Right ventricle myocardium superior (tissue), 1 donor: ENCODE measurements at regions not wholly inside any gene's neighbourhood (a gene's known extent, or its start where the extent isn't known, plus 50 kb on each side); places are given as distances from the start of the nearest gene placed in this dataset.

Experiments
- ATAC-seq: fragments of 200-7000 bp; cut with Tn5 transposase; one replicate; pipeline ENCODE4 v1.9.1; 2020; ENCODE audit warnings: mild to moderate bottlenecking; ENCODE audit not compliant: poor library complexity
- DNase-seq: peaks from one replicate; pipeline ENCODE4 v3.0.0-alpha.2; 2020
- intact Hi-C: fragments of 100-400 bp; cut with DNase I; formaldehyde crosslinking; loops from one replicate; pipeline ENCODE4 v1.11.2; 2022
- donor health status: DM: no; HTN: yes; CAD: no; lungs with severe emphysema.

DNA sequence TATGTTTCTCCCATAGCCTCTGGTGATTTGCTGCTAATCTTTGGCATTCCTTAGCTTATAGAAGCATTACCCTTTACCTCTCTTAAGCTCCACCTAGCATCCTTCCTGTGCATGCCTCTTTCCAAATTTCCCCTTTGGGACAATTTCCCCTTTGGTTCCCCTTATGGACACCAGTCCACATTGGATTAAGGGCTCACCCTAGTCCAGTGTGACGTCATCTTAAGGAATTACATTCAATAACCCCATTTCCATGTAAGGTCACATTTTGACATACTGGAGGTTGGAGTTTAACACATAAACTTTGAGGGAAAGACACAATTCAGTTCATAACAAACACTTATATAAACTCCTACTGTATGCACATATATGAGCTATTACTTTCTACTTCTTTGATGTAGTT lies 916.6 kb downstream of the SLC4A3 start:
- DNase-seq (no peak), ATAC-seq (no peak)

DNA sequence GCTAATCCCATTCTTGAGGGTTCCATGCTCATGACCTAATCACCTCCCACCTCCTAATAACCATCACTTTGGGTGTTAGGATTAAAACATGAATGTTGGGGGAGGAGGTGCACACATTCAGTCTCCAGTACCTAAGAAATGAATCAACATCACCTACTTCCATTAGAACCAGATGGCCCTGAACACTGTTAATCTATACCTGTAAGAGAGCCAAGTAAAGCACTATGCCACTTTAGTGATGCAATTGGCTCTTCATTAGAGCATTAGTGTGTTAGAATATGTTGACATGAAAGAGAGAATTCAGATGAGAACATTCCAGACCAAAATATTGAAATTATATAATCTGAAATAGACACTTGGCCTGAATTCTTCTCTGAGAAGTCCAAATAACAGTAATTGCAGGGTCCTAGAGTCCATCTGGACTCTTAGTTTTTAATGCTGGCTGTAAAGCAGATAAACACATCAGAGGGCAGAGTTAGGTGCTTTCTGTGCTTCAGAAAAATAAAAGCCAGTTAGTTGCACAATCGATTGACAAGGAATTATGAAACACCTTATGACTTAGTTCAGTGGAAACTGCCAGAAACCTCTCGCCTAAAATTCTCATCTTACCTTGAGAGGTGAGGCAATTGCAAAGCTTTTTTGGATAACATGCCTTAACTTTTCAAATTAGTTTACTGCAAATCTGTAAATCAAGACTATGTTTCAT lies 923.7 kb downstream of the SLC4A3 start:
- ATAC-seq (no peak), DNase-seq (no peak)
- intact Hi-C loops, result no loop called here

More for the DNA sequence above, 916.6 kb downstream of the SLC4A3 start:
- intact Hi-C loops, result no loop called here

DNA sequence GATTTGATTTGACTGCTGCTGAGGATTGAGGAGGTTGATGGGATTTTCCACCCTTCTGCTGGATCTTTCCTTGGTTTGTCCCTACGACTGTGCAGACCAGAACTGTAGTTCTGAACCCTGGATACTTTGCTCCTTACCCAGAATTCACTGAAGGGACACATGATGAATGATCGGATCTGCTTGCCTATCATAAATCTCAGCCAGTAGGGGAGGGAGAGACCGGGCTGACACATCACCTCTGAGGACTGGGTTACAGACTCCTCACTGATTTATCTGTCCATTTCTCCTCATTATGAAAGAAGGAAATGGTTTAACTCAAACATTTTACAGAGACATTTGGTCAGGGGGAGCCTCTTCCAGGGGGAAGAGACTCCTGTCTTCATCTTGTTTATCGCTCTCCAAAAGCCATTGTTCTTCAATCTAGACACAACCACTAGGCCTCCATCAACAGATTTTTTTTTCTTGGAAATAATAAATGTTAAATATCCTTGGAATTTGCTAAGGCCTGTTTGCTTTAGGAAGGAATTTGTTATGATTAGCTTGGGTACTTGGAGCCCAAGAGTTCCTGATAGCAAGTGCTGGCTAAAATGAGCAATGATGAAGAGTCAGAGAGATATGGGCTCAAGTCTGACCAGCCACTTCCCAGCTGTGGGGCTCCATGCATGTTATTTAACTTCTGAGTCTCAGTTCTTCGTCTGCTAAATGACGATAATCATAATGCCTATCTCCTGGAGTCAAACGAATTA lies 925.5 kb downstream of the SLC4A3 start:
- intact Hi-C loops, result no loop called here
- ATAC-seq, result no peak

DNA sequence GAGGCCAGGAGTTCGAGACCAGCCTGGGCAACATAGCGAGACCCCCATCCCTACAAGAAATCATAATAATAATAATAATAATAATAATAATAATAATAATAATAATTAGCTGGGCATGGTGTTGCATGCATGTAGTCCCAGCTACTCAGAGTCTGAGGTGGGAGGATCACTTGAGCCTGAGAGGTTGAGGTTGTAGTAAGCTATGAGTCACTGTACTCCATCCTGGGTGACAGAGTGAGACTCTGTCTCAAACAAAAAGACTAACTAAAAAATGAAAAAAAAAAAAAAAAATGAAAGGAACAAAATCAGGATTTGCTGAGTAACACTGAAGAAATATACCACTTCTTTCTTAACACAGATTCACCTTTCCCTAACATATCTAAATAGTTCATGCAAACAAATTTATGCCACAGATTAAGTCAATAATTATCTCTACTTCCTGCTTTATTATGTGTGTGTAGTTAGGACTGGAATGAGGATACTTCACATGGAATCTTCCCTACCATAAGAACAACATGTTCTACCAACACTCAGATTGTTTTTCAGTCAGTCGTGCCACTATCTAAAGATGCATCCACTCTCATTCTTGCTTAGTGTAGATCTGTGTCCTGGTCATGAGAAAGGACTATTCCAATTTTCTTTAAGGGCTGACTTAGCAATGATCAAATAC lies 928.7 kb downstream of the SLC4A3 start:
- no peak for ATAC-seq
- intact Hi-C loops, result no loop called here
- DNase-seq, result no peak

More for the DNA sequence above, 925.5 kb downstream of the SLC4A3 start:
- no peak for DNase-seq

DNA sequence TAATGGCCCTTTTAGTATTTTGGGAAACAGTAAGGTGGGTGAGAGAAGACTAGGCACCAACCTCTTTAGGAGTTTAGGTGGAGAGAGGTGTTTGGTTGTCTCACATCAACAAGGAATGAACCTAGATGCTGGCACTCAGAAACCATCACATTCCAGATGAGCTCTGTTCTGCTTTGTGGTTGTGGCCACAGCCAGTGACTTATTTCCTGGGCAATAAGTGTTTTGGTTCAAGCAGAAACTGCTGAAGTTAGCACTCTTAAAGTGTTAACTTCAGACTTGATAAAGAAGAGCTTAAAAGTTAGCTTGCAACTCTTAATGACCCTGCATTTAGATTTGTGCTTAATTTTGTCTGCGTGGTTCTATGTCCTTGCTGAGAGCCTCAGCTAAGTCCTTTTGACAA lies 929.2 kb downstream of the SLC4A3 start:
- DNase-seq, result no peak
- ATAC-seq, result no peak
- intact Hi-C loops, result no loop called here

DNA sequence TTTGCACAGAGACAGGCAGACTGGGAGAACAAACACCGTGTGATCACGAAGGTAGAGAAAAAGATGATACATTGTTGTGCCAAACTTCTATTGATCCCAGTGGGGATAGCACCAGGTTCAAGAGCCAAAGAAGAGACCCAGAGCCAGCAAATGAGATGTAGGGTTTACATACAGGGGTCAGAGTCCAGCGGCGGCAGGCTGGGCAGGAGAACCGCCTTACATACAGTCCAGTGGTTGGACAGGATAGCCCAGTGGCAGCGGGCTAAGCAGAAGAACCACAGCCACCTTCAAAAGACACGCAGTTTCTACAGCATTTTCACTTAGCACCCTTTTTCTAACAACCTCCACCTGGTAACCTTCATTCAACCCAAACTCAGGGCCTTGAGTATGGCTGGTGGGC lies 932.8 kb downstream of the SLC4A3 start:
- no peak for ATAC-seq
- DNase-seq, result no peak
- intact Hi-C loops, result no loop called here

DNA sequence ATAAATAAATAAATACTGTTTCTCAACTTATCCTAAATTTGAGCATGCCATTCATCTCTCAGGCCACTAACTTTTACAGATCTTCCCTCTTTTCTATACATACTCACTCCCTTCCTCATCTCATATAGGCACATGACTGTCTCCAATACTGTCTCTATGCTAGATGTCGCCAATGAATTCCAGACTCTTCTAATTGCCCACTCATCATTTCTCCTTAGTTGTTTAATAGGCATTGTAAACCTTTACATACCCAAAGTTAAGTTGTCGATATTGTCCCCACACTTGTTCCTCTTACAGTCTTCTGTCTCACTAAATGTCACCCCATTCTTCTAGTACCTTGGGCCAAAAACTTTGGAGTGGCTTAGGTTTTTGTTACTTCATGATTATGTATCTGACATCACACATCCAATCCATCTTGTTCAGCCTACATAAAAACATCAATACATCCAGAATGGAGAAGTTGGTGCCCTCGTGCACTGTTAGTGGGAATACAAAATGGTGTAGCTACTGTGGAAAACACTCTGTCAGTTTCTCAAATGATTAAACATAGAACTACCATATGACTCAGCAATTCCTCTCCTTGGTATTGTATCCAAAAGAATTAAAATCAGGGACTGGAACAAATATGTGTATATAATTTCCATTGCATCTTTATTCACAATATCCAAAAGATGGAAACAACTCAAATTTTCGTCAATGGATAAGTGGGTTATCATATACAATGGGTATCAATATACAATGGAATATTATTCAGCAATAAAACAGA lies 935.1 kb downstream of the SLC4A3 start:
- no peak for DNase-seq
- no peak for ATAC-seq
- intact Hi-C loops, result no loop called here

DNA sequence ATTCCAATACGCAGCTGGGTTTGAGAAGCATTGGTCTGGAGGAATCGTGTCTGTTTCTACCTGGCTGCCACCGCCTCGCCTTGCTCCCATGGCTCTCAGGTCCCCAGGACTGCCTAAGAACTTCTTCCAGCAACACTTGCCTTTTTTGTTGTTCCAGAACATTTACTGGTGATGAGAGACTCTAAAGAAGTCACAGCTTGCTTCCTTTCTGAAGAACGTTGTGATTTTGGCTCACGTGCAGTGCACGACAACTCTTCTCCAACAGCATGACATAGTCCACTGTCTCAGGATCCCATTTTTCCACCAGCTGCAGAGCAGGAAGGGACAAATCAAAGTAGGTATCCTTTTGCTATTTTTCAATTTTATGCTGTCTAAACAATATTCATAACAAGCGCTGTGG lies 940.9 kb downstream of the SLC4A3 start:
- intact Hi-C loops, result no loop called here
- no peak for ATAC-seq

DNA sequence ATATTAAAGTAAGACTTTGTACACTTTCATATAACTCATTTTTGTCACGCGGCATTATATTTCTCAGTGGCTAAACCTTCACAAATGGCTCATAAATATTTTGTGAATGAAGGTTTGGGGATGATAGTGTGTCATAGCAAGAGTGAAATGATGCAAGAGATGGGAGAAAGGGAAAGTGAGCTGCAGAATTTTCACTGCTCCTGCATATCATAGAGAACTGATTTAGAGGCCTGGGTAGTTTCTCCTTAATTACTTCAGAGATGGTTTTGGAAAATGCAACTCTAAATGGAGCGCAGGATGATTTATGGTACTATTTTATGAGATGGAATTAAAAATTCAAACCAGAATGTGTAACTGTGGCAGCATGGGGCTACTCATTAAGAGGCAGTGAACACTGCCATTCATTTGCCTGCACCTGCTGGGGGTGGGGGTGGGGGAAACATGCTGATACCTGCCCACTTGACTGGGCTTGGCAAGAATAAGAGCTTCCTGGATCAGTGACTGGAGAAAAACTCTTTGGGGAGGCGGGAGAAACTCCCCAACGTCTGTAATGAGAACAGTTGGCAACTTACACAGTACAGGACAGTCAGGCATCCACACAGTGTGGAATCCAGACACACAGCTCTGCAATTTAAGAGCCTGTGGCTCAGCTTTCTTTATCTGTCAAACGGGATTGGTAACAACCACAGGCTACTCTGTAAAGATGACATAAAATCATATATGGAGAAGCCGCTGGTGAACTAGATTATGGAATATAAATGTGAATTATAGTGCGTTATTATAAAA lies 941.9 kb downstream of the SLC4A3 start:
- ATAC-seq, result no peak

More for the DNA sequence above, 940.9 kb downstream of the SLC4A3 start:
- no peak for DNase-seq

DNA sequence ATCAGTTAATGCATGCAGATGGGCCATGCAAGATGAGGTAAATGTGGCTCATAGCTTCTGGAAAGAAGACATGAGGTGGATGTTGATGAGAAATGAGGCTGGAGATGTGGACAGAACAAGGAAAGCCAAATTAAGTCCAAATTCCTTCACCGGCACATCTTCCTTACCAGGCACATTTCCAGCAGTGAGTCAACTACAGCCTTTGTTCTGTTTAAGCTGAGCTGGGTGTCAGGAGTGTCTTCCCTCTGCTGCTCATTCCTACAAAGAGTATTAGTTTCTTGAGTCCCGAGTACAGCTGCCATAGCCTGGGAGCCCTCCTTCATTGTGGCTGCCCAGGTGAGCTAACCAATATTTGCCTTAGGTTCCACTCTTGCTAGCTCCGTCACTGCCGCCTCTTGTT lies 945.0 kb downstream of the SLC4A3 start:
- intact Hi-C loops, result no loop called here
- DNase-seq (no peak), ATAC-seq (no peak)

More for the DNA sequence above, 941.9 kb downstream of the SLC4A3 start:
- intact Hi-C loops, result no loop called here
- no peak for DNase-seq

DNA sequence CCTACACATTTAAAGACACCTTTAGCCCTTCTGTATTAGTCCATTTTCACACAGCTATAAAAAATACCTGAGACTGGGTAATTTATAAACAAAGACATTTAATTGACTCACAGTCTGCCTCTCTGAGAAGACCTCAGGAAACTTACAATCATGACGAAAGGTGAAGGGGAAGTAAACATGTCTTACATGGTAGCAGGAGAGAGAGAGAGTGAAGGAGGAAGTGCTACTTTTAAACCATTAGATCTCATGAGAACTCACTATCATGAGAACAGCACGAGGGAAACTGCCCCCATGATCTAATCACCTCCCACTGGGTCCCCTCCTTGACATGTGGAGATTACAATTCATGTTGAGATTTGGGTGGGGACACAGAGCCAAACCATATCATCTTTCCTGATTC lies 946.6 kb downstream of the SLC4A3 start:
- ATAC-seq, result no peak
- intact Hi-C loops, result no loop called here

DNA sequence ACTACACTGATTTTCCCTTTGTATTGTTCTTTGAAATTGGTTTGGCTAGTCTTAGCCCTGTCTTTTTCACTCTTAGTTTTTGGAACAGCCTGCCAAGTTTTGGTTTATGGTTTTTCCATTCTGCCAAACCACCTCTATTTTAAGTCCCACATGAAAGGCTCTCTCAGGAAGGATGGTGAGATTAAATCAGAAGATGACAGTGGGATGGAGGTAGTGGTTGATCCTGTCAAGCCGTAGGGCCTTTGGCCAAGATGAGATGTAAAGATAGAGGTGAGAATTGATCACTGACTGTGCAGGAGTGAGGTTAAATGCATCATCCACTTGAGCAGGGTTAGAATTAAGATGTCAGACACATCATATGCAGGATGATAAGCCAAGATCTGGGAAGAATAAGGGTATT lies 948.5 kb downstream of the SLC4A3 start:
- ATAC-seq, result no peak

More for the DNA sequence above, 946.6 kb downstream of the SLC4A3 start:
- no peak for DNase-seq

DNA sequence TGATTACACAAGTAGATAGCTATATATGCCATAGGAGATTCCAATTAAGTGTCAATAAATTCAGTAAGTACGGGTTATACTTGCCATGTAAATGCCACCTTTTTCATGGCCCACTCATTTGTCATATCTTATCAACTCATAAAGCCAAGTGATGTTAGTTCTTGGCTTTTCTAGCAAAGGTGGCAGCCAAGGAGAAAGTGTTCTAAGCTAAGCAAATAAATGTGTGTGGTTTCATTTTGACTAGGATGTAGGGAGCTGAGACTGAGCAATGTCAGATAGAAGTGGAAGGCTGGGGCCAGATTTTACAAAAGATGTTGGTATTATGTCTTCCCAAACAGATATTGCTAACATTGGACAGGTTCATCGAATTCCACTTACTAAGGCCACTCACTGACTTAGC lies 952.0 kb downstream of the SLC4A3 start:
- intact Hi-C loops, result no loop called here
- no peak for ATAC-seq
- no peak for DNase-seq

More for the DNA sequence above, 948.5 kb downstream of the SLC4A3 start:
- DNase-seq, result no peak
- intact Hi-C loops, result no loop called here

DNA sequence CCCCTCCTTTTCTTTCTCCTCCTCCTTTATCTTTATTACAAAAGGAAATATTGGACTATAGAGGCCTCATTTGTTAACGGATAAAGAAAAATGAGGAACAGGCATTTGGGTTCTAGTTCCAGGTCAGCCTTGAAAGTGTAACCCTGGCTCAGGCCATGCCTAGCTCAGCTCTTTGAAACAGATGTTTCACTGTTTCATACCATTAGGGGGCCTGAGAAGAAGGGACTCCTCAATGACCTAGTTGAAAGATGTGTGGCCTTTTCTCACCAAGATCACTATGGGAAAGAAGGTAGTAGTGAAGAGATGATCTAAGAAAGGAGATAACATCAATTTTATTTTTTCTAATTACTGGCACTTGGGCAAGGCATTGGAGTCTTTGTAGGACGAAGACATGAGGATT lies 952.7 kb downstream of the SLC4A3 start:
- intact Hi-C loops, result no loop called here
- no peak for ATAC-seq
- no peak for DNase-seq

DNA sequence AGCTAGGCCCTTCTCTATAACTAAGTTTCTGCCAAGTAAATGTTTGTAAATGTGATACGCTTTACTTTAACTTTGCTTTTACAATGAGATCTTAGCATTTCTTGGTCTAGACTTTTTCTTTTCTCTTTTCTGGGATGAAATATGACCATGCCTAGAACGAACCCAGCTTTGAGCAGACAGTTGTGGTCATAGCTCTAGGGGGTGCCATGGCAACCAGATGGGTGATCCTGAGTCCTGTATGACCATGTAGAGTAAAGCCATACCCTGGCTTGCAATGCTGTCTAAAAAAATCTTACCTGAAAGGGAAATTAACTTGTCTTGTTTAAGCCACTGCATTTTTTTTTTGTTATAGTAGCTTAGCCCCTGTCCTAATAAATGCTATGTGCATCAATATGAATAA lies 956.3 kb downstream of the SLC4A3 start:
- intact Hi-C loops, result no loop called here
- ATAC-seq (no peak), DNase-seq (no peak)

DNA sequence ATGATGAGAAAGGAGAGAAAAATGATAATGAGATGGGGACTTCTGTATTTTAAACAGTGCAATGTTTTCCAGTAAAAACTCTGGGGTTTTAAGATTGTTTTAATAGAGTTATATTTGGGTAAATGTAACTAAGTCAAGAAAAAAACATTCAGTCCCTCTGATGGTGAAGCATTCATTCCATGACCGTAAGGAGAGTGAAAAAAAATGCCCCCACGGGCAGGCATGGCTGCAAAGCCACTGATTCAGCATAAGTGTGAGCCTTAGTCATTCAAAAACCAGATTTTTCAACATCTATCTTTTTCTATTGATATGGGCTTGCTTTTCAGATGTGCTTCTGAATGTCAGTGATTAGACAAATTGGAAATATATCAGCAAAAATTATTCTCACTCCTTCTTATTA lies 957.8 kb downstream of the SLC4A3 start:
- DNase-seq (no peak), ATAC-seq (no peak)
- intact Hi-C loops, result no loop called here

DNA sequence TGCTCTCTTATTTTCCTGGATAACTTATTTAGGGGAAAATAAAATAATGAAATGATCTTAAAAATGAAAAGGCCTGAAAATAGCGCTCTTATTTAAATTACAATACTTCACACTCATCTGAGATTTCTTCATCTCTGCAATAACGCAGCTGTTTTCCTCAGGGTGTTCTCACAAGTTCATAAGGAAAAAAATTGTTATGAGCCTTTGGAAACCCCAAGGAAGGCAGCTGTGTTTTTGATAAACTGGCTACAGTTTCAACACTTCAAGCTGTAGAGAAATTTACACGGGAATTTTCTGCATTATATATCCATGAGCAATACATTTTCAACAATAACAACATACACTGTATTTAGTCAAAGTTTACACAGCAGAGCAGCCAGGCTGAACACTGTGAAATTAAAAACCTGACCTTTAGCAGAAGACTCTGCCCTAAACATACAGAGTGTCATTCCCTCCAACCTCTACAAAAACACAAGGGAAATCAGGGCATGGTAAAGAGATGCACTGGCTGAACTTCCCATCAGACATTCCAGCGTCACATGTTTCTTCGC lies 959.6 kb downstream of the SLC4A3 start:
- intact Hi-C loops, result no loop called here
- no peak for DNase-seq
- peak; percentile 76 for ATAC-seq

DNA sequence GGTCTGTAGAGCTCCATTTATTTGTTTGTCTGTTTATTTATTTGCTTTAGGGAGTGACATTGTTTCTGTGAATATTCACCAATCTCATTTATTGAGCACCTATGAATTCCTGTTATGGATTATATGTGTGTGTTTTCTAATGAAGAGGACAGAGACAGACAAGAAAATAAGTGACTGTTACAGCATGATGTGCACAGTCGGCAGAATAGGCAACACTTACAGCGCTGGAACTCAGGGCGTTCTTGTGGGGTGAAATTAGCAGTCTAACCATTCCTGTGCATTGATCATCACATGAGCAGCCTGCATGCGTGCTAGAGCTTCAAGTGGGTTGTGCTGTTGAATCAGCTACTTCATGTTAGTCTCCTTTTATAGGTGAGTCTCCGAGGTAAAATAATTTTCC lies 960.7 kb downstream of the SLC4A3 start:
- DNase-seq (no peak), ATAC-seq (no peak)
- intact Hi-C loops, result no loop called here
